CD4-positive, alpha-beta T cell (primary cell): ENCODE measurements at regions not wholly inside any gene's neighbourhood (a gene's known extent, or its start where the extent isn't known, plus 50 kb on each side); places are given as distances from the start of the nearest gene placed in this dataset.

ENCODE experiments used
- ATAC-seq: fragments of 200-7000 bp; cut with Tn5 transposase; one replicate; pipeline ENCODE4 v1.10.0; 2022; ENCODE audit warnings: mild to moderate bottlenecking; ENCODE audit not compliant: poor library complexity
- CTCF ChIA-PET: fragments of 350-600 bp; sonication (Branson Sonifier 250); formaldehyde crosslinking; loops from one replicate; lab custom pipeline; 2021; ENCODE audit warnings: antibody characterized with exemption, inconsistent platforms; lab: Charles Lee
- POLR2A ChIA-PET: fragments of 350-600 bp; sonication (Branson Sonifier 250); formaldehyde crosslinking; loops from one replicate; lab custom pipeline; 2021; ENCODE audit warnings: antibody characterized with exemption, inconsistent platforms; lab: Charles Lee
- DNase-seq, 14 experiments: peaks; one replicate each; pipeline ENCODE4 v3.0.0-alpha.2; 2013 to 2020; ENCODE audit warnings: mixed read lengths in 2 of 14
- H3K27ac ChIP-seq, 2 donors: one replicate each; pipeline versions ENCODE4 v1.5.1 to v1.7.0; 2013; ENCODE audit warnings: low read length in 2 of 2, low read depth in 1 of 2, mild to moderate bottlenecking in 1 of 2
- H3K27me3 ChIP-seq, 2 experiments: 1 replicate in 1 of 2; 2 replicates in 1 of 2; pipeline versions ENCODE4 v1.6.1 to v1.7.0; 2013; ENCODE audit warnings: low read length in 2 of 2, control low read depth in 1 of 2, mild to moderate bottlenecking in 1 of 2, moderate library complexity in 1 of 2; ENCODE audit not compliant: insufficient read depth in 2 of 2, control insufficient read depth in 1 of 2
- H3K36me3 ChIP-seq: one replicate; pipeline ENCODE4 v1.6.1; 2013; ENCODE audit warnings: low read length, control low read depth; ENCODE audit not compliant: insufficient read depth
- H3K4me1 ChIP-seq: one replicate; pipeline ENCODE4 v1.6.1; 2013; ENCODE audit warnings: low read length, control low read depth; ENCODE audit not compliant: insufficient read depth
- H3K4me3 ChIP-seq: one replicate; pipeline ENCODE4 v1.5.1; 2013; ENCODE audit warnings: mild to moderate bottlenecking, low read length, moderate library complexity
- H3K9me3 ChIP-seq, 2 experiments: 1 replicate in 1 of 2; 2 replicates in 1 of 2; pipeline versions ENCODE4 v1.6.1 to v1.7.0; 2013; ENCODE audit warnings: low read length in 2 of 2, mild to moderate bottlenecking in 2 of 2, control low read depth in 1 of 2, moderate library complexity in 1 of 2; ENCODE audit not compliant: control insufficient read depth in 1 of 2, insufficient read depth in 1 of 2
- H3K27ac Mint-ChIP-seq: one replicate; pipeline ENCODE4 v1.8.0; 2020; ENCODE audit warnings: mixed read lengths
- H3K27me3 Mint-ChIP-seq: one replicate; pipeline ENCODE4 v1.8.0; 2021; ENCODE audit warnings: mixed read lengths
- H3K36me3 Mint-ChIP-seq: one replicate; pipeline ENCODE4 v1.8.0; 2021; ENCODE audit warnings: low read depth, mixed read lengths
- H3K4me1 Mint-ChIP-seq: one replicate; pipeline ENCODE4 v1.8.0; 2021; ENCODE audit warnings: low read depth, mixed read lengths
- H3K4me3 Mint-ChIP-seq: one replicate; pipeline ENCODE4 v1.8.0; 2020; ENCODE audit warnings: mild to moderate bottlenecking, mixed read lengths
- H3K9me3 Mint-ChIP-seq: one replicate; pipeline ENCODE4 v1.8.0; 2020; ENCODE audit warnings: mixed read lengths
- CTCF ChIP-seq: fragments of 200-600 bp; IDR thresholded peaks from one replicate; pipeline ENCODE4 v1.8.0; 2022; ENCODE audit warnings: antibody characterized with exemption, mild to moderate bottlenecking
- intact Hi-C, 2 experiments: fragments of 100-400 bp; cut with DNase I in 1 of 2; cut with micrococcal nuclease in 1 of 2; formaldehyde crosslinking; loops; one replicate each; pipeline versions ENCODE4 v1.15.1 to v1.9.0; 2023 to 2025; cut with DNase I, micrococcal nuclease

- ChIA-PET POLR2A (no interaction called here), CTCF (no interaction called here)
- DNase-seq = no peak
- H3K36me3 Mint-ChIP-seq = no peaks in the 10 kb centered on the region
- H3K27ac Mint-ChIP-seq = no peak overlapping the region
- H3K4me3 Mint-ChIP-seq = no peak overlapping the region
- no peaks in the 10 kb centered on the region for H3K27me3 ChIP-seq
- H3K4me3 ChIP-seq = no peak overlapping the region
- intact Hi-C loops = no loop called here
- ATAC-seq = no peak
- no peaks in the 10 kb centered on the region for H3K9me3 ChIP-seq
- no peaks in the 10 kb centered on the region for H3K36me3 ChIP-seq
- no peaks in the 10 kb centered on the region for H3K4me1 ChIP-seq
- H3K27me3 Mint-ChIP-seq = no peaks in the 10 kb centered on the region
- TF ChIP-seq CTCF = no peak
- no peak overlapping the region for H3K27ac ChIP-seq
- no peaks in the 10 kb centered on the region for H3K4me1 Mint-ChIP-seq
- H3K9me3 Mint-ChIP-seq = no peaks in the 10 kb centered on the region
These were observed 316.3 kb downstream of the TMEM167A start for GRCh38 chr5:82760856-82761255.

- TF ChIP-seq CTCF = no peak
- Histone ChIP-seq H3K9me3 (no peaks in the 10 kb centered on the region), H3K36me3 (no peaks in the 10 kb centered on the region), H3K4me3 (no peak overlapping the region), H3K27ac (no peak overlapping the region), H3K4me1 (no peaks in the 10 kb centered on the region), H3K27me3 (no peaks in the 10 kb centered on the region)
- H3K36me3 Mint-ChIP-seq = no peaks in the 10 kb centered on the region
- no peaks in the 10 kb centered on the region for H3K27me3 Mint-ChIP-seq
- ChIA-PET POLR2A (no interaction called here), CTCF (no interaction called here)
- no peak for DNase-seq
- H3K4me1 Mint-ChIP-seq = no peaks in the 10 kb centered on the region
- ATAC-seq = no peak
- intact Hi-C loops = no loop called here
- no peak overlapping the region for H3K27ac Mint-ChIP-seq
- H3K4me3 Mint-ChIP-seq = no peak overlapping the region
- H3K9me3 Mint-ChIP-seq = no peaks in the 10 kb centered on the region
These were observed 318.3 kb downstream of the TMEM167A start for GRCh38 chr5:82758881-82759280.

- CTCF ChIA-PET = no interaction called here
- H3K9me3 ChIP-seq = no peaks in the 10 kb centered on the region
These were observed 322.4 kb downstream of the TMEM167A start for GRCh38 chr5:82754759-82755158.

More at GRCh38 chr5:82754759-82755158, 322.4 kb downstream of the TMEM167A start:
- H3K4me3 ChIP-seq = no peak overlapping the region
- no peak overlapping the region for H3K4me3 Mint-ChIP-seq
- H3K9me3 Mint-ChIP-seq = no peaks in the 10 kb centered on the region
- no peaks in the 10 kb centered on the region for H3K36me3 ChIP-seq
- H3K27me3 Mint-ChIP-seq = no peaks in the 10 kb centered on the region
- intact Hi-C loops = no loop called here
- TF ChIP-seq CTCF = no peak
- H3K27me3 ChIP-seq = no peaks in the 10 kb centered on the region
- no peak for DNase-seq
- no peaks in the 10 kb centered on the region for H3K4me1 ChIP-seq
- no peaks in the 10 kb centered on the region for H3K36me3 Mint-ChIP-seq
- ATAC-seq = no peak
- peaks cover 3% of the 10 kb centered on the region for H3K4me1 Mint-ChIP-seq
- H3K27ac Mint-ChIP-seq = no peak overlapping the region
- no peak overlapping the region for H3K27ac ChIP-seq
- POLR2A ChIA-PET = no interaction called here
